Uterus (tissue), 3 donors: ENCODE measurements at regions not wholly inside any gene's neighbourhood (a gene's known extent, or its start where the extent isn't known, plus 50 kb on each side); places are given as distances from the start of the nearest gene placed in this dataset.

Experiments
- DNase-seq, 2 donors: peaks; one replicate each; pipeline ENCODE4 v3.0.0-alpha.2; 2019 to 2020
- H3K27ac ChIP-seq, 2 donors: fragments of 200-600 bp; sonication (generic); 1 replicate in 1 of 2; 2 replicates in 1 of 2; pipeline ENCODE4 v1.5.1; 2016 to 2018
- H3K27me3 ChIP-seq, 2 donors: fragments of 200-600 bp; sonication (generic); one replicate each; pipeline ENCODE4 v1.5.1; 2018 to 2019; ENCODE audit warnings: control low read depth in 1 of 2
- H3K36me3 ChIP-seq, 2 donors: fragments of 200-600 bp; sonication (generic); one replicate each; pipeline ENCODE4 v1.5.1; 2019; ENCODE audit warnings: control low read depth in 1 of 2
- H3K4me1 ChIP-seq, 2 donors: fragments of 200-600 bp; sonication (generic); one replicate each; pipeline ENCODE4 v1.5.1; 2018 to 2019; ENCODE audit warnings: control low read depth in 1 of 2
- H3K4me3 ChIP-seq, 2 donors: fragments of 200-600 bp; sonication (generic); 1 replicate in 1 of 2; 2 replicates in 1 of 2; pipeline ENCODE4 v1.5.1; 2018 to 2019; ENCODE audit warnings: mild to moderate bottlenecking in 1 of 2
- H3K9me3 ChIP-seq, 2 donors: fragments of 200-600 bp; sonication (generic); one replicate each; pipeline ENCODE4 v1.5.1; 2019; ENCODE audit warnings: control low read depth in 1 of 2
- CTCF ChIP-seq, 4 experiments: fragments of 200-600 bp in 2 of 4; fragments of 450-650 bp in 2 of 4; sonication (generic) in 2 of 4; IDR thresholded peaks; one replicate each; pipeline ENCODE4 v1.5.1; 2016 to 2019; ENCODE audit warnings: antibody characterized with exemption in 4 of 4, mild to moderate bottlenecking in 2 of 4, moderate library complexity in 1 of 4
- POLR2A ChIP-seq, 2 donors: fragments of 450-650 bp; IDR thresholded peaks; one replicate each; pipeline ENCODE4 v1.6.1; 2016; ENCODE audit warnings: antibody characterized with exemption in 2 of 2, mild to moderate bottlenecking in 1 of 2, moderate library complexity in 1 of 2
- intact Hi-C: fragments of 100-400 bp; cut with DNase I; formaldehyde crosslinking; loops from one replicate; pipeline ENCODE4 v1.15.1; 2023; ENCODE audit warnings: low total_unique reads
- donor health status: DM: yes; HTN: yes; CAD: no.

DNA sequence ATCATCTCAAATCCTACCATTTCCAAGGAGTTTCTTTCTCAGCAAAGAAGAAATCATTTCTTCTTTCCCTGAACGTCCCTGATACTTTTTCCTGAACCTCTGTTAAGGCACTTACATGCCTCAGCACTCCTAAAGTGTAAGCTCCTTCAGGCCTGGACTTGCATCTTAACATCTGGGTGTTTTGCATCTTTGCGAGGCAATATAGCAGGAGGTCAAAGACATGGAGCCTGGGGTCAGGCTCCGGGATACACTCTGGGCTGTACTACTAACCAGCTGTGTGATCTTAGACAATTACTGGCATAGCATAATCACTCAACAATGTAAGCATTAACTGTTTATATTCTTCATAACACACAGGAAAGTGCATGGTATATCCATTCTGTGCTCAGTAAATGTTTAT lies 275.5 kb upstream of the BOD1L1 start:
- no peaks in the 10 kb centered on the region for H3K27me3 ChIP-seq
- no peaks in the 10 kb centered on the region for H3K9me3 ChIP-seq
- no peak overlapping the region for H3K4me3 ChIP-seq
- H3K36me3 ChIP-seq = no peaks in the 10 kb centered on the region
- no peak for DNase-seq
- no peaks in the 10 kb centered on the region for H3K4me1 ChIP-seq
- TF ChIP-seq POLR2A (IDR thresholded peaks at IDR 0.05) = no peak
- TF ChIP-seq CTCF (IDR thresholded peaks at IDR 0.05) = no peak
- intact Hi-C loops = no loop called here
- H3K27ac ChIP-seq = no peak overlapping the region

DNA sequence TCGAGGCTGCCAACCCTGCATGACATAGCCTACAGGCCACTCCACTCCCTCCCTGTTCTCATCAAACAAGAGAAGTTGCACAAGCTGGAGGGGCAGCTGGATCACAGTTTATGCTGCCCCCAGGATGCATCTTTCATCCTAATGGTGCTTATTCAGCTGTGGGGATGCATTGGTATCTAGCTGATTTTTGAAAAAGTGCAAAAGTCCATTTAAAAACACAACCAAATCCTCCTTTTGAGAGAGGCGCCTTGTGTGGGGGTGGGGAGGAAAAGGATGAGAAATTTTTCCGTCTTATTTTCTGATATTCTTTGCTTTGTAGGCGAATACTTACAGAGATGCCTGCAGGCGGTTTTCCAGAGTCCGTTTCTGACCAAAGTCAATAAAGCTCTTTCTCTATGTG lies 276.4 kb upstream of the BOD1L1 start:
- Histone ChIP-seq H3K27ac (no peak overlapping the region), H3K36me3 (no peaks in the 10 kb centered on the region), H3K4me1 (no peaks in the 10 kb centered on the region), H3K27me3 (no peaks in the 10 kb centered on the region), H3K9me3 (no peaks in the 10 kb centered on the region), H3K4me3 (no peak overlapping the region)
- intact Hi-C loops = no loop called here
- TF ChIP-seq CTCF (IDR thresholded peaks at IDR 0.05) = no peak
- DNase-seq = no peak

- no peak overlapping the region for H3K4me3 ChIP-seq
- intact Hi-C loops = no loop called here
- H3K36me3 ChIP-seq = no peaks in the 10 kb centered on the region
- H3K4me1 ChIP-seq = no peaks in the 10 kb centered on the region
- H3K27me3 ChIP-seq = no peaks in the 10 kb centered on the region
- no peak overlapping the region for H3K27ac ChIP-seq
- no peak for DNase-seq
- no peak for TF ChIP-seq CTCF (IDR thresholded peaks at IDR 0.05)
- TF ChIP-seq POLR2A (IDR thresholded peaks at IDR 0.05) = no peak
- H3K9me3 ChIP-seq = no peaks in the 10 kb centered on the region
Measured at GRCh38 chr4:13905543-13905942, 278.0 kb upstream of the BOD1L1 start.

- Histone ChIP-seq H3K27me3 (no peaks in the 10 kb centered on the region), H3K27ac (no peak overlapping the region), H3K36me3 (no peaks in the 10 kb centered on the region), H3K4me1 (no peaks in the 10 kb centered on the region), H3K4me3 (no peak overlapping the region), H3K9me3 (no peaks in the 10 kb centered on the region)
- intact Hi-C loops = no loop called here
- TF ChIP-seq CTCF (IDR thresholded peaks at IDR 0.05) = no peak
- TF ChIP-seq POLR2A (IDR thresholded peaks at IDR 0.05) = no peak
- no peak for DNase-seq
Measured at GRCh38 chr4:13906727-13907126, 279.2 kb upstream of the BOD1L1 start.

GRCh38 chr4:13907255-13907751 lies 279.8 kb upstream of the BOD1L1 start:
- H3K27ac ChIP-seq = no peak overlapping the region
- intact Hi-C loops = no loop called here
- H3K36me3 ChIP-seq = no peaks in the 10 kb centered on the region
- H3K4me3 ChIP-seq = no peak overlapping the region
- DNase-seq = no peak
- H3K9me3 ChIP-seq = no peaks in the 10 kb centered on the region
- H3K4me1 ChIP-seq = no peaks in the 10 kb centered on the region
- H3K27me3 ChIP-seq = no peaks in the 10 kb centered on the region
- TF ChIP-seq CTCF (IDR thresholded peaks at IDR 0.05) = no peak
- TF ChIP-seq POLR2A (IDR thresholded peaks at IDR 0.05) = no peak
